Retinal pigment epithelial cell (primary cell): ENCODE measurements at regions not wholly inside any gene's neighbourhood (a gene's known extent, or its start where the extent isn't known, plus 50 kb on each side); places are given as distances from the start of the nearest gene placed in this dataset.

Source experiments
- DNase-seq: peaks from one replicate; pipeline ENCODE4 v3.0.0-alpha.2; 2010; ENCODE audit warnings: low read depth
- H3K4me3 ChIP-seq: 2 replicates; pipeline ENCODE4 v1.5.1; 2011; ENCODE audit warnings: mild to moderate bottlenecking, low read length, control low read depth, moderate library complexity
- CTCF ChIP-seq: conservative IDR thresholded peaks from 2 replicates; pipeline ENCODE4 v1.5.1; 2011; ENCODE audit warnings: low read depth, low read length, control low read depth, inconsistent platforms

- H3K4me3 ChIP-seq, result no peak overlapping the region
- DNase-seq, result no peak
- TF ChIP-seq CTCF, result no peak
These were observed 233.8 kb upstream of the CDH11 start for GRCh38 chr16:65355706-65356105.

- no peak for DNase-seq
- TF ChIP-seq CTCF, result no peak
- no peak overlapping the region for H3K4me3 ChIP-seq
These were observed 231.3 kb upstream of the CDH11 start for GRCh38 chr16:65353183-65353582.

GRCh38 chr16:65349626-65350025, 227.8 kb upstream of the CDH11 start:
- no peak for DNase-seq
- H3K4me3 ChIP-seq, result no peak overlapping the region
- no peak for TF ChIP-seq CTCF

GRCh38 chr16:65343556-65343955, 221.7 kb upstream of the CDH11 start:
- no peak for DNase-seq
- H3K4me3 ChIP-seq, result no peak overlapping the region
- TF ChIP-seq CTCF, result no peak

- TF ChIP-seq CTCF, result no peak
- DNase-seq, result no peak
- no peak overlapping the region for H3K4me3 ChIP-seq
These were observed 220.5 kb upstream of the CDH11 start for GRCh38 chr16:65342231-65342866.

GRCh38 chr16:65339062-65339461, 217.2 kb upstream of the CDH11 start:
- no peak for DNase-seq
- TF ChIP-seq CTCF, result no peak
- H3K4me3 ChIP-seq, result no peak overlapping the region

- TF ChIP-seq CTCF, result no peak
- no peak for DNase-seq
- no peak overlapping the region for H3K4me3 ChIP-seq
These were observed 214.3 kb upstream of the CDH11 start for GRCh38 chr16:65336160-65336559.
